H4 (cell line): ENCODE measurements at regions not wholly inside any gene's neighbourhood (a gene's known extent, or its start where the extent isn't known, plus 50 kb on each side); places are given as distances from the start of the nearest gene placed in this dataset.

ENCODE experiments used
- DNase-seq: peaks from one replicate; pipeline ENCODE4 v3.0.0-alpha.2; 2015; ENCODE audit warnings: low spot score

DNA sequence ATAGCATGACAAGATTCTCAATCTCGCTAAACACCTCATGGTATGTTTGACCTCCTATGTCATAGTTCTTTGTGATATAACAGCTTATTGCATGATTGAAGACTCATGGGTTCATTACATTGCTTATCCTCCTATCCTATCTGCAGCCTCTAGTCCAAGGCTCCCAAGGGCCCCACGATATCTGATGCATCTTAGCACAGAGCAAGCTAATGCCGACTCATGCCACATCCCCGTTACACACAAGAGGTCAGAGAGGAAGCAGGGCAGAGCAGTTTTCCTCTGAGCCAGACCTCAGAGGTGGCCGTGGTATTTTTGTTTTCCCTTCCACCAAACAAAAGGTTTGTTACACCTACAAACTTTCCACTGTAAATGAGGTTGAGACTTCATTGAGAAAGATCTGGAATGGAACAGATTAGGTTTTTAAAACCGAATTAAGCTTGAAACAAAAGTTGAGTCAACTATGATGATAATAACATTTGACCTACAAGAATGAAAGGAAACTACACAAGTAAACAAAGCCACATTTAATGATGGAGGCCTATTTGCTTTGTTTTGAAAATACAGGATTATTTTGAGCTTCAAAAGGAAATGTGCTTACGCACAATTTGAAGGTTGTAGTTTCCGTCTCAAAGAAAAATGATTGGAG lies 133.9 kb upstream of the MYLIP start:
- DNase-seq, result no peak

DNA sequence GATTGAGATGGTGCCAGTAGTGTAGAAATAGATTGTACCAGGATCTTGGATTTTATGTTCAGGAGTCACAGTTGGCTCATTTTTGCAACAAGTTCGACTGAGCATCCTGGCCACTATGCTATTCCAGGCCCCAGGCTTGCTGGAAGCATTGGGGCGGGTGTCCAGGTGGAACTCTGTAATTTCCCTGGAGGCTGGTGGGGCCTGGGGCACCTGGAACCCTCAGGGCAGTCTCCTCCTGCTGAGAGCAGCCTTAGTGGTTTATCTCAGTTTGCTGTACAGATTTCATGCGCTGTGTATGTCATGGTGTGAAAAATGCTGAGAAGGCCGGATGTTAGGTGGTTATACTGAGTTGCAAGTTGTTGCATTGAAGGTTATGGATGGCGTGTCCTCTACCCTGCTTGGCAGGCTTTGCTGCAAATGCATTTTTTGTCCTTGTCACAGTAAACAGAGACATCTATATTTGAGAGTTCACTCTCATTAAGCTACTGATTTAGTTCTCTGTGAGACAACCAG lies 135.1 kb upstream of the MYLIP start:
- DNase-seq, result no peak

DNA sequence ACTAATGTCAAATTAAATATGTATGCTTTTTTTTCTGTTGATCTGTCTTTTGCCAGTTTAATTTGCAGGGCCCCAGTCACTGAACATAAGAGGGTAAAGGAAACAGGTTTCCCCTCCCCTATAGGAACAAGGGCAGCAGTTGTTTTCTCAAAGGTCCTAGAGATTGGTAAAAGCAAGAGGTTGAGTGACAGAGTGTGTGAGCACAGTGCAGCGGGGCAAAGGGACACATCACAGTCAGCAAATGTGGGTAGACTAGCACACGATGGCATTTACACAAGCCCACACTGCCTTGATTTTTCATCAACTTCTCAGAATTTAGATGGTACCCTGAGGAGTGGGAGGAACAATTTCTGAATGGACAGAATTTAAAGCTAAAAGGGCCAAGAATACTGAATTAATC lies 138.7 kb upstream of the MYLIP start:
- no peak for DNase-seq

DNA sequence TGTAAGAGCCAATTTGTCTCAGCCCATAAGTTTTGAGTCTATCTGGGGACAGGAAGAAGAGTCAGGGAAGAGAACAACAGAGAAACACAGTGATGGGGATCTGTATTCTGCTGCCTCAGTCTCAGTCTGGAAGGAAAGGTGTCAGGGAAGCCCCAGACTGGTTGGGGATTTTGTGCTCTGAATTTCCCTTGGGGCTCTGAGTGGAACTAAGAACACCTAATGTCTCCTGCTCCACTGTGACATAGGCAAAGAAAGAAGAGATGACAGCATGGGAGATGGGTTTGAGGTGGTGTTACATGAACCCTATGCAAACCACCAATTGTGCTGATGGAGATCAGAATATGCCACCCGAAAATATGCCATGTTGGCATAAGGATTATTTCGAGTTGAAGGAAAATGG lies 139.5 kb upstream of the MYLIP start:
- no peak for DNase-seq

DNA sequence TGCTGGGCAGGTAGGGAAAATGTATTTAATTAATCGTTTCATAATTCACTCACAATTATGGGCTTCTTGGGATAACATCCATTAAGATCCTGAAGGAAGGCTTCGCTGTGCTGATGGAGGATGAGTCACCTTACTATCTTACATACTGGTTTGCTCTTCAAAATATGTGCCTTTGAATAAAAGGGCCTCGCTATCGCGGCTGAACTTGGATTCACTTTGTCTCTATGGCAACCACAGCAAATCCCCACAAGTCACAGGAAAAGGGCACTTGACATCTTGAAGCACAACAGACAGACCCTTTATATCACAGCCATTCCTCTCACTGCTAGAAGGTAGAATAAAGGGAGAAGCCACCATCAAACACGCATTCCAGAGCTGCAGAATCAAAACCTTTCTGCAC lies 141.3 kb upstream of the MYLIP start:
- DNase-seq, result no peak

DNA sequence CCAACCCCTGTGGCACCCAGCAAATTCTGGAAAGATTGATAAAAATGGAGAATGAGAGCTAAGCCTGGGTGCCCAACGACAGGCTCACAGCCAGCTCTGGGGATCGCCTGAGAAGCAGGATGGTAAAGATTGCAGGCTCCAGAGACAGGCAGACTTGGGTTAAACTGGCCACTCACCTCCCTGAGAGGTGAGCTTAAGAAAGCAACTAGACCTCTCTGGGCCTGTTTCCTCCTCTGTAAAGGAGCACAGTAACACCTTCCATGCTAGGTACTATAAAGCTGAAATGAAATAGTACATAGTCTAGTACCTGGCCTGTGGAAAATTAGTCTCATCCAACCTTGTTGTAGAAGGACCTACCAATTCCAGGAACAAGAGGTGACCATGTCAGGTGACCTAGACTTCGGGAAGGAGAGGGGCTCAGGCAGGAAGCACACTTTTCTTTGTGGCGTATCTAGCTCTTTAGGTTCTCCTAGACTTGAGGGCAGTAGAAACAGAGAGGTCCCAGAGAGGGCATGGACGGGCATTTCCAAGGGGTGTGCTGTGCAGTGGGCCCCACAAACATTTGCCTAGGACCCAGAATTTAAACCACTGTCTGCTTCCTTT lies 142.8 kb upstream of the MYLIP start:
- no peak for DNase-seq

DNA sequence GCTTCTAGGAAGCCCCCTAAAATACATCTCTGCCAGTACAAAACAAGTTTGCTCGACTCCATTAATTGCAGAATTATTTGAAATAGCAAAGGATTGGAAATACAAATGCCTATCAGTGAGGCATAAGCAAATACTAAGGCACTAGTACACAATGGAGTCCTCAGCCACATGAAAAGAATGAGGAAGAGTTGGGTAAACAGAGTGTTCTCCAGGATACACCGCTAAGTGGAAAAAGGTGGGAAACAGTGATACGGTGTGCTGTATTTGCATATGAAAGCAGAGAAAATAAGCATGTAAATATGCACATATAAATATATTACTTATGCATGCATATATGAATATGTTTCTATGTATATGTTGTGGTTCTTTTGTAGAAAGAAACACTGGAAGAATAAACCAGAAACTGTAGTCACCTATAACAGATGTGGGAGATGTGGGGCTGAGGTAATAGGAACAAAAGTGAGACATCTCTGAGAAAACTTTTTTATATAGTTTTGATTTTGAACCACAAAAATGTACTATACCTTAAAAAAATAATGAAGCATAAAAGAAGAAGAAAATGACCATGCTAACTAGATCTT lies 143.4 kb upstream of the MYLIP start:
- no peak for DNase-seq

DNA sequence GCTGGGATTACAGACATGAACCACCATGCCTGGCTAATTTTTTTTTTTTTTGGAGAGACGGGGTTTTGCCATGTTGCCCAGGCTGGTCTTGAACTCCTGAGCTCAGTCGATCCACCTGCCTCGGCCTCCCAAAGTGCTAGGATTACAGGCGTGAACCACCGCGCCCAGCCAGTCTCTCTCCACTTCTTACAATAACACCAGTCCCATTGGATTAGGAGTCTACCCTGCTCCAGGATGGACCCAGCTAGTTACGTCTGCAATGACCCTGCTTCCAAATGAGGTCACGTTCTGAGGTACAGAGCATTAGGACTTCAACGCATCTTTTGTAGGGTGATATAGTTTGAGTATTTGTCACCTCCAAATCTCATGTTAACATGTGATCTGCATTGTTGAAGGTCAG lies 146.9 kb upstream of the MYLIP start:
- no peak for DNase-seq

DNA sequence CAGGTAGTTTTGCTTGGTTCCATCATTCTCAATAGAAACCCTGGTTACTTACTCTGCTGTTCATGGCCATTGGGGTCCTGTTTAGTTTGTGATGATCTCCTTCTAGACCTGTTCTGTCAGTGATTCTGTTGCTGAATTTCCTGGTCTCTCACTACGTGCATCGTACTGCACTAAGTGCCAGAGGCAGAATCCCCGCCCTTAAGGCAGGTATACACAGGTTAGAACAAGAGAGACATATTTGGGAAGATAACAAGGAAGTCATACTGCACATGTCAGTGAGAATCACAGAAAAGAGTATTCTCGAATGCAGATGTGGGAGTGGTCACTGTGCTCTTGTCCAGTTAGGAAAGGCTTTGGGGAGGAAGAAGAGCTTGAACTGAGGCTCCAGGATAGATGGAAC lies 148.1 kb upstream of the MYLIP start:
- no peak for DNase-seq

DNA sequence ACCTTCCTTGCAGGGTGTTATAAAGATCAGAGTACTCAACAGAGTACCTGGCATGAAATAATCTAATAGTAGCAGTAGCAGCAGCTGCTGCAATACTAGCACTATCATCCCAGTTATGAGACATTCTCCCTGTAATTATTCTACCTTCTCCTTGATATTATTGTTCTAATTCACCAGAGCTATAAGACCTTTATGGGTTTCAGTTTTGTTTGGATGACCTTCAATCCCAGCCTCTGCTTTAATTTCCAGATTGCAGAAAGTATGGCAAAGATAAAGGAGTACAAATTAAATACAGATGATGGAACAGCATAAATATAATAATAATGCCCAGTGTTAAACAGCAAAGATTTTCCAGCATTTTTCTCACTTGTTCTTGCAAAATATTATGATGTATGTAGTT lies 150.5 kb upstream of the MYLIP start:
- DNase-seq, result no peak

DNA sequence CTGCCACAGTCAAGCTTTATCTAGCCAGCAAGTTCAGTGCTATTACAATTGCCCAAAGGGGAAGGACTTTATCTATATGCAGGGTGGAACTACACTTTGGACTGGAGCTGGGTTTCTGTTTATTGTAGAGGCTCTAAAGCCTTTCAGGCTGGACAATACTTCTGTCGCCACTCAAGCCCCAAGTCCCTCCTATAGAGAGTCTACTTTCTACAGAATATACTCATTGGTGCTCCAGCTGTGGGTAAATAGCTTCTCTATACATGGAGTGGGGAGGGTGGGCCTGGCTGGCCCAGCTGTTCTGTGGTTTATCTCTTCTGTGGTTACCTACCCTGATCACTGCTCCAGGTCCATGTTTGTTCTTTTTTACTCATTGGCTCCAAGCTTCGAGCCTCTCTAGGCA lies 151.8 kb upstream of the MYLIP start:
- no peak for DNase-seq

DNA sequence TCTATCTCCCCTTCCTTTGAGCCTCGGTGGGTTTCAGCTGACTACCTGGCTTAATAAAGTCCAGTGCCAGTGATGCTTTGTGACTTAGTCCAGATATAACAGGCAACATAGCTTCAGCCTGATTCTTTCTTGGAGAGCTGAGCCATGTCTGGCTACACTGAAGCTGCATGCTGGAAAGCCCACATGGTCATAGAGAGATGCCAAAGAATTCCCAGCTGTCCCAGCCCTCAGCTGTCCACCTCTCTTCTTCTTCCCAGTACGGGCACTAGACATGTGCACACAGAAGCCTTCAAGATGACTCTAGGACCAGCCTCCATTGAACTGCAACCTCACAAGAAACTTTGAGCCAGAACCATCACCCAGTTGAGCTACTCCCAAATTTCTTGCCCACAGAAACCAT lies 154.1 kb upstream of the MYLIP start:
- no peak for DNase-seq

DNA sequence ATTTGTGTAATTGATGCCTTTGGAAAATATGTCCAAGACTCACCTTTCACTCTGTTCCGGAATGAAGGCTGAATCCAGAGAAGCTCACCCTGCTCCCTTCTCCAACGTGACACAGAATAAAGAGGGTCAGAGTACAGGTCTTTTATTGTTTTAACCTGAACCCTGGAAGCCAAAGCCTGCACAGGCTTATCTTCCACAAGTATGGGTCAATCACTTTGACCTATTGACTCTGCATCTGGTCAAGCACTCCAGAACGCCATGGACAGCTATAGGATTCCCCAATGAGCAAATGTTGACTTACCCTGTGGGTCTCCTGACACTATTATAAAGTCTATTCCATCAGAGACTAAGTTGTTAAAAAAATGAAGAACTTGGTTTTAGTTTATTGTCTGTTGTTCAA lies 158.4 kb upstream of the MYLIP start:
- DNase-seq, result no peak

DNA sequence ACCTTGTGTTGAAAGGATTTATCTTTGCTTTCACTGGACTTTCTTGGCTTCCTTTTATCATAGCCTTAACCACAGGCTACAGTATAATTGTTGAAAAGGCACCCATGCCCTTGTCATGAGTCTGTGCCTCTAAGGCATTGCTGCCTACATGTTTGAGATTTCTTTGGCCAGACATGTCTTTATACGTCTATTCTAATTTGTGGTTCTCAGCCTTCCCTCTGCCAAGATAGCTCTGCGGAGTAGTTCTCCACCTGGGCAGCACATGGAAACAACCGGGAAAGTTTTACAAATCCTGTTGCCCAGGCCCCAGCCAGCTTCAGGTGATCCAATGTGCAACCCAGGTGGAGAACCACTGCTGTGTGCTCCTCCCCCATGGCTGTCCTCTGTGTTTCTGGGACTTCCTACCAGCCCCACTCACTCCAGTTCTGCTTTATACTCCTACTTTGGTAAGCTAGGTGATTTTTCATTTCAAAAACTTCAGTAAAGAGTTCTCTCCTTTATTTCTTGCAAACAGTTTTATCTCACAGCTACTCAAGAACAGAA lies 159.6 kb upstream of the MYLIP start:
- DNase-seq, result no peak

DNA sequence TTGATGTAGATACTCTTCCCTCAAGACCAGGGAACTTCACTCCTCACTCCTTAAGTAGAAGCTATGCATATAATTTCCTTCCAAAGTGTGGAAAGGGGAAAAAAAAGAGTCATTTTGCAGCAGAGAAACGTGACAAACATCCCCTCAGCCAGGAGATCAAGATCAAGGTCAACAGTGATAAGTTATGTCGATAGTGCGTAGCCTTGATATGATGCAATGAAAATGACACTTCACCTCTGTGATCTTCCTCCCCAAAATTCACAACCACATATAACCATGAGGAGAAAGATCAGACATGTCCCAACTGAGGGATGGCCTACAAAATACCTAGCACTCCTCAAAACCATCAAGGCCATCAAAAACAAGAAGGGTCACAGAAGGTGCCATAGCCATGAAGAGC lies 160.4 kb upstream of the MYLIP start:
- no peak for DNase-seq

DNA sequence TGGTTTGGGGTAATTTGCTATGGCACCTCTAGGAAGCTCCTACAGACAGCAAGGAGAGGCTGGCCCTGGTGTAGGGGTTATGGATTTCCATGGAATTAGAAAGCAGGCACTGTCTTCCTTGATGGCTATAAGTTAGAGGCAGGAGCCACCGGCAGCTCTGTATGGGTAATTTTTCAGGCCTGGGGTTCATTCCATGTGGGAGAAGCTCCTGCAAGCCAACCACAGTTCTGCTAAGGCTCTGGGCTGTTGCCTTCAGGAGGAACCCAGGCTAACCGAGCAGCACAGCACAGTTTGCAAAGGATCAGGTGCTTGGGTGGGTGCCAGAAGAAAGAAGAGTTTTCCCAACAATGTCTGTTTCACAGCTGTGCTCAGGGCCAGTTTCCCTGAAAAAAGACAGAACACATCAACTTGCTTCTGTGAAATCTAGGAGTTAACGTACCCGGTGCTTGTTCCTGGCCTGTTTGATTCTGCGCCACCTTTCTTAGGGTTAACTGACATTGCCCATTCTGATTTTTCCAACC lies 162.8 kb upstream of the MYLIP start:
- DNase-seq, result no peak

DNA sequence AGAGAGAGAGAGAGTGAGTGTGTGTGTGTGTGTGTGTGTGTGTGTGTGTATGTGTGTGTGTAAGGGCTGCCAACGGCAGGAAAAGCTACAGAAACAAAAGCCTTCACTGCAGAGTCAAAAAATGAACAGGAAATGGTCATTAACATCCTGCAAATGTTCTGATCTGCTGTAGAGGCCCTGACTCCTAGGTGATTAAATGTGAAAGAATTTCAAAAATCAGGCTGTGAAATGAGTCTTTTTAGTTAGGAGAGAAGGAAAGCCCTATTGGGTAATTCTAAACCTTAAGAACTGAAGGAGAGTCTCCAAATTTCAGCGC lies 166.5 kb upstream of the MYLIP start:
- DNase-seq, result no peak

DNA sequence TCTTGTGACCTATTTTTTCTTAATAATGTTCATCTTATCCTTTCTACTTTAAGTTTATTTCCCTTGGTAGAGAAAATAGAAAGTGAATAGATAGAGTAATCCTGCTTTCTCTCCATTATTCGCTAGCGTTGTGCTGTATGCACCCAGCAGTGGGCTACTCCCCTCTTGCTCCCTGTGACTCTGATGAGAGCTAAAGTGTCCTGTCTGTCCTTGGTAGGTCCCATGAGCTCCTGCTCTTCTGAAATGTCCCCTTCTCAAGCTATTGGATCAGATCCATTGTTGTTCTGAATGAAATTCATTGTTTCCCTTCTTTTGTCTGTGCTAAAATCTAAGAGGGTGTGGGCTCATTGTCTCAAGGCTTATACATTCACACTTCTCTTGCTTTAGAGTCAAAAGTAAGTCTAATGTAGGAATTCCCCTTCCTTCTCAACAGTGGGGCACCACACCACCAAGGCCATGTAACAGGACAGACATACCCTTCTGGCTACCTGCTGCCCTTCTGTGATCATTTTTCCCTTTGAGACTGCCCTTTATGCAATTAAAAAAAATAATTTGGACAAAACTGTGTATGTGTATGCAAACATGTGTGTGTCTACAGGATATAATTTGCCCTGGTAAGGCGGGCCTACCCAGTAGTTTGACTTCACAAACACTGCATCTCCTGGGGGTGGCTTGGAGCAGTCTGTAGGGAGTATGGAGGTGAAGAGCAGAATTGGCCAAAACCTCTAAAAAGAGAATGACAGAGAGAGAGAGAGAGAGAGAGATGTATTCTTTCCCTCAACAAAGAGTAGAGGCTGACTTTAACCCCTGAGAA lies 167.0 kb upstream of the MYLIP start:
- no peak for DNase-seq

DNA sequence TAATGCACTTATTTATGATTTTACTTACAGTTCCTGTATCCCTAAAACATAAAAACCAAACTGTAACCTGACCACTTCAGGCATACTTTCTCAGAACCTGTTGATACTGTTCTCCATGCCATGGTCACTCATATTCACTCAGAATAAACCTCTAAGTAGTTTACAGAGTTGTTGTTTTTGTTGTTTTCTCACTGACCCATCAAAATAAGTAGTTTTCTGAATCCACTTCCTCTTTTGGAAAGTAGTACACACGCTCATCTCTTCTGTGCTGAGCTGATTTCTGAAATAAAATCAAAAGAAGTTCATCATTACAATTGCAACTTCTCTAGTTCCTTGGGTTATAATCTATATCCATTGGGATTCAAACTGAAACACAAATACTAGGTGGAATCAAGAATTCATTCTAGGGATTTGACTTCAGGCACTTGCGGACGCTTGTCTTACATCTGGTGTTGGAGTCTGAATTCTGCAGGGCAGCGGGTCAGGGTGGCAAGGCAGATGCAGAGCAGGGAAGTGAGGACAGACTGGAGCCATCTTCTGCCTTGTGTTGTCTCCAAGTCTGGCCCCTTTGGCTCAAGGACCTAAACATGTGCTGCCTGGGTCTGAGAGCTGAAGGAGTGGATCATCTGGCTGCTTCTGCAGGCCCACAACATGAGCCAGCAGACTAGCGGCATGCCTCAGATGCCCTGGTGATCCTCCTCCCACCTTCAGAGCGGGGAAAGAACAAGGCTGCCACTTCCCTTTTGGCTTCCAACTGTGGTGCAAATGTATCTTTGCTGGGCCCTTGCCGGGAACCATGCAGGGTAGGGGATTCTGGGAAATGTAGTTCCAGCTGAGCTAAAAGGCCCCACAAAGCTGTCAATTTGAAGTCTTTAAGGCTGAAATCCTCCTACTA lies 167.9 kb upstream of the MYLIP start:
- DNase-seq, result no peak

DNA sequence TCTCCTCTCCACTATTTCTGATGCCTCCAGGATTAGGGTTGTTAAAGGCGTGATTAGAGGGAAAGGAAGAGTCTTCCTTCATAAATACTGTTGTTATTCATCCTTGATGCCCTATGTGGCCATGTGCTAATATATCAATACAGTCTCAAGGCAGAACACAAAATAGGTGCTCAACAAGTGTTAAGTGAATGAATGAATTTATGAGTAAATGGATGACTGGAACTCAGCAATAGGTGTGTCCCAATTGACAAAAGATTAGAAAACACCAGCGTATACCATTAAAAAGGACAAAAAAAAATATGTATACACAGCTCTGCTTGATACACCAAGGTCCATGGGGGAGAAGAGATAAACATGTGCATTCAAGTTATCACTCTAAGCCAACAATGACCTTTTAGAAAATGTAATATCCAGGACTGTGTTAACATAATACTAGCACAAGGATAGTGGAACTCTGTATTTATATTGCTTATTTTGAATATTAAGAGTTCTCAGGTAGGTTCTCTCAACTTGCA lies 171.2 kb upstream of the MYLIP start:
- DNase-seq, result no peak
